Cerebellar cortex (tissue), 1 donor: ENCODE measurements at regions not wholly inside any gene's neighbourhood (a gene's known extent, or its start where the extent isn't known, plus 50 kb on each side); places are given as distances from the start of the nearest gene placed in this dataset.
"Not testable (repeated sequence)": the region's sequence is repeated elsewhere in the genome, so short reads cannot be mapped to it uniquely, and the experiment has no call there.

Experiments
- DNase-seq: peaks from one replicate; pipeline ENCODE4 v3.0.0-alpha.2; 2015; ENCODE audit warnings: low spot score

DNA sequence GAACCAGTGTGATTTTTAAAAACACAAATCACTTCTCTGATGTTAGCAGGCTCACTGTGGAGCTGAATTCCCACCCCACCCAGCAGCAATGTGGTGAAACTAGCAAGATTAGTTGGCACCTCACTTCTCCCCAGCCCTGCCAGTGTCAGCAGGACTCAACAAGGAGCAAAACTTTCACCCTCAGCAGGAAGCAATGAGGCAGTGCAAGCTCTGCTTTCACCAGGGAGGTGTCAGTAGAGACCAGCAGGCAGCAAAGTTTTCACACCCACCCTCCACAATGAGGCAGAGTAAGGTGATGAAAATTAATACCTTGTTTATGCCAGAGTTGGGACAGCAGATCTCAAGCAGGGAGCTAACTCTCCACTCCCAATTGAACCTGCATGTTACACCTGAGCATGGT, 565.0 kb downstream of the CETN3 start:
- no peak for DNase-seq

DNA sequence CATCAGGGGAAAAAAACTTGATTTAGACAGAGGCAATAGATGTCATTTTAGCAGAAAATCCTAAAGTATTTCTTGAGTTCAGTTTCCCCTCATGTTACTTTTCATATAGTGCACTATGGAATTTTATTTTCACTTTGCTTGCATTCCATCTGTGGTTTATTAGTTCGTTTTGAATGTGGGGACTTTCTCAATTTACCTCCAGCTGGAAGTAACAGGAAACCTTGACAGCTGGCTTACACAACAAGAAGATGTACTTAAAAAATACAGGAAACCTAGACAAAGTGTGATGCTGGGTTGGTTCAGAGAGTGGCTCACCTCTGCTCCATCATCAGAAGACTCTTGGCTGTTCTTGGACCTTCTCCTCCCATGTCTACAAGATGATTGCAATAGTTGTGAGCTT, 567.0 kb downstream of the CETN3 start:
- no peak for DNase-seq

DNA sequence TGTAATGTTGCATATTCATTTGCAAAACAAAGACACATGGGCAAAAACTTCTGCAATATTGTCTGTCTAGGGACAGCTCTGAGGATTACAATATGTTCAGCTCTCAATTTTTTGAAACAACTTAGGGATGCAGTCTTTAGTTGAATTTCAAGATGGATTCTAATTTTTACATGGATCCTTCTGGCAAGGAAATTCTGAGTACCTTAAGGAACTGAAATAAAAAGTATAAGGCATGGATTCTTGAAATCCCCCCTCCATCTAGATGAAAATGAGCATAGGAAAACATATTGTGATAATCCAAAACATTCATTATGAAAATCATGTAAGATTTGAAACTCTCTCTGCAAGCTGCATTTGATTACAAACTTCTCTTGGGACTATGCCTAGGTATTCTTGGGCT, 568.6 kb downstream of the CETN3 start:
- no peak for DNase-seq

DNA sequence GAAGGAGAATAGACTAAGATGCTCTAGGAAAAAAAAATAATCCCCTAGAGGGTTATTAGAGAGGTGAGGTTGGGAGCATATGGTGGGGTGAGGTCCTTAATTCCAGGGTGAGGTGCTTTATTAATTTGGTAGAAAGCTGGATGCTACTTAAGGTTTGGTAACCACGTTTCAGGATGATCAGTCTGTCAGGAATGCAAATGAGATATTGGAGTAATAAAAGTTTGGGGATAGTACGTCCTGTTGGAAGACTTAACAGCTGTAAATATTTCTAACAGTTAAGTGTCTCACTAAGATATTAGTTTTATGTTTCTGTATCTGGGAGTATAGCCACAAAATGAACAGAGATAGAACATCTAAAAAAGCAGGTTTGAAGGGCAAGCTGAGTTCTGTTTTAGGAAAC, 578.9 kb downstream of the CETN3 start:
- DNase-seq = no peak

DNA sequence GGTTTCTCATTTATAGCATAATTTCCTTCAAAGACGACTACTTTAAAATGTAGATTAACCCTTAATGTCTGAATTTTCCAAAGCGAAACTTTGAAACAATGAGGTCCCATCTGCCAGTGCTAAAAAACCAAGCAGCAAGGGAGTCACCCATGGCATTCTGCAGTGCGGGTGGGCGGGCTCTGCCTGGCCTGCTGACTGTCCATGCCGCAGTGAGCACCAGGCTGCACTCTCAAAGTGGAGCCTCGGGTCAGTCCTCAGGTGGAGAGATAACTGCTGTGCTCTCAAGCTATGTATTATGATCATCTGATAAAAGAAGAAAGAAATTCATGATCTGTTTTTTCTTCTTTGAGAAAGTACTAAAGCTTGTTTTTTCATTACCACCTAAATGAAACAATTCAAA, 581.6 kb downstream of the CETN3 start:
- DNase-seq = no peak

DNA sequence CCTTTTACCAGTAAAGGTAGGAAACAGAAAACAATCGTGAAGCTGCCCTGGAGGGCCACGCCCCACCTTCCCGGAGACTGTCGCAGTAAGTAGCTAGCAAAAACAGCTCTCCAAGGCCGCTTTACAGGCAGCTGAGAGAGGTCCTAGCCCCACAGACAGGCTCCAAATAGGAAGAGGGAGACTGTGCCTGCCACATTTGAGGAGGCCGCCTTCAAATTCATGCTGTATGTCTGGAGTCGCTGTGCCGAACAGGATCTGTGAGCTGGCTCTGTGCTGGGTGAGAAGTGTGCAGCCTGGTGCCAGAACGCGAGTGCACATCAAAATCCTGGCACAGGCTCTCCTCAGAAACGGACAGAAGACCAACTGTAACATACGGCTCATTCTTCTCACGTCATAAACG, 582.2 kb downstream of the CETN3 start:
- DNase-seq = no peak

DNA sequence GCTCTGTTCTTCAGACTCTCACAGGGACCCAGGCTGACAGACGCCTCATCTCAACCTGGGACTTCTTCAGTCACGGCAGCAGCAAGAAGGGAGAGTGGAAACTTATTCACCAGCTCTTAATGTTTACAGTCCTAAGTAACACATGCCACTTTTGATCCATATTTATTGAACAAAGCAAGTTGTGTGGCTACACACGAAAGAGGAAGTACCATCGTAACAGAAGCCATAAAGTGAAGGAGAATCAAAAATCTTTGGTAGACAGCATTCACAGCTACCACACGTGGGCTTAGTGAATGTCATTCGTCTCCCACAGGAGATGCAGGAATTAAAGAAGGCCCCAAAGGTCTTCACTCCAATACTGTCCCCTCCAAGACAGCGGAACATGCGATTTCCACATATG, 582.6 kb downstream of the CETN3 start:
- DNase-seq = no peak

DNA sequence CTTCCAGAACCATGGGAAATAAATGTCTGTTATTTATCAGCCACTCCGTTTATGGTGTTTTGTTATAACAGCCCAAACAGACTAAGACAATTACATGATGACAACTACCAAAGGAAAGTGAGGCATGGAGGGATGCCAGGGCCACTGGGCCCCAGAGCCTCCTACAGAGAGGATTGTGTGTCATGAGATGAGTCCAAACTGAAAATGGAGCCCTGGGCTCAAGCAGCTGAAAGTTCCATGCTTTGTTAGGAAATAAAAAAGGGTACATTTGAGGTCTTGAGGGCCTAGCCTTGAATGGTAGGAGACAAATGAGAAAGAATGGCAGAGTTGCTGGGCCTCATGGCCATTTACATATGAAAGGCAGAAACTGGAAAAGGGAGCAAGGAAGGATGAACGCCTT, 586.5 kb downstream of the CETN3 start:
- DNase-seq = no peak

DNA sequence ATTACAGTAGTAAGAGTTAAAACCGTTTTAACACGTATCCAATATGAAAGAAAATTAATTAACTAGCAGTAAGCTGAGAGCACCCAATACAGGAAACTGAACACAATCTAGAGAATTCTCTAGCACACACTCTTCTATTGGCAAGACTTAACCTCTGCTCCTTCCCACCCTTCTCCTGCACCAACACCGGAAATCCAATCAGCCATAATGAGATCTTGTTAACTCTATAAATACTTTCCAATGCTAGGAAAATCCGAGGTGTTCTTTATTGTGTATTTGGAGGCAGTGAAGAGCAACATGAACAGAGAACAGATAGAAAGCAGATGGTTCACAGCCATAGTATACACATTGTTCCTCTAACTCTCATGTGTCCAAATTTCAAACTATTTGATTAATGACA, 591.7 kb downstream of the CETN3 start:
- DNase-seq = no peak

DNA sequence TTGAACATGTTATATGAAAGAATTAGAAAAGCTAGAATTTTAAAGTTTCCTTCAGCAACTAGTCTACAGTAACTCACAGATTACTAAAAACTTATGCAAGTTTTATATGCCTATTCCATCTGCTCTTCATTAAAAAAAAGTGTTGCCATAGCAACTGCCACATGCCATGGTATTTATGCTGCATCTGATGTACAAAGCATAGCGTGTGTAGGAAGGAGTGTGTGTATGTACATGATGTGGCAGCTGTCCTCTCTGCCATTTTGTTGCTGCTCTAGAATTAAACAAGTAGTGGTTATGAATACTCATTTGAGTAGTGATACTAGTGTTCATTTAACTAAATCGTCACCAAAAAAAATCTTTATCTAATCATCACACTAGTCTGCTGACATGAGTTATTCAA, 593.5 kb downstream of the CETN3 start:
- DNase-seq = no peak

DNA sequence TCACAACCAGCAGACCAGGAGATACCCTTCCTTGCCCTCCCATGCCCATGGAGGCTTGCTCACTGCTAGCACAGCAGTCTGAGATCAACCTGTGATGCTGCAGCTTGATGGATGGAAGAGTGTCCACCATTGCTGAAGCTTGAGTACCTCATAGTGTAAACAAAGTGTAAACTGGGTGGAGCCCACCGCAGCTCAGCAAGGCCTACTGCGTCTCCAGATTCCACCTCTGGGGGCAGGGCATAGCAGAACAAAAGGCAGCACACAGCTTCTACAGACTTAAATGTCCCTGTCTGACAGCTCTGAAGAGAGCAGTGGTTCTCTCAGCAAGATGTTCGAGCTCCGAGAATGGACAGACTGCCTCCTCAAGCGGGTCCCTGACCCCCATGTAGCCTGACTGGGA, 608.8 kb downstream of the CETN3 start:
- not testable (repeated sequence) for DNase-seq

DNA sequence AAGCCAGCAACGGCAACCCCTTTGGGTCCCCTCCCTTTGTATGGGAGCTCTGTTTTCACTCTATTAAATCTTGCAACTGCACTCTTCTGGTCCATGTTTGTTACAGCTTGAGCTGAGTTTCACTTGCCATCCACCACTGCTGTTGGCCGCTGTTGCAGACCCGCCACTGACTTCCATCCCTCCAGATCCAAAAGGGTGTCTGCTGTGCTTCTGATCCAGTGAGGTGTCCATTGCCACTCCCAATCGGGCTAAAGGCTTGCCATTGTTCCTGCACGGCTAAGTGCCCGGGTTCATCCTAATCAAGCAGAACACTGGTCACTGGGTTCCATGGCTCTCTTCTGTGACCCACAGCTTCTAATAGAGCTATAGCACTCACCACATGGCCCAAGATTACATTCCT, 615.1 kb downstream of the CETN3 start:
- not testable (repeated sequence) for DNase-seq

DNA sequence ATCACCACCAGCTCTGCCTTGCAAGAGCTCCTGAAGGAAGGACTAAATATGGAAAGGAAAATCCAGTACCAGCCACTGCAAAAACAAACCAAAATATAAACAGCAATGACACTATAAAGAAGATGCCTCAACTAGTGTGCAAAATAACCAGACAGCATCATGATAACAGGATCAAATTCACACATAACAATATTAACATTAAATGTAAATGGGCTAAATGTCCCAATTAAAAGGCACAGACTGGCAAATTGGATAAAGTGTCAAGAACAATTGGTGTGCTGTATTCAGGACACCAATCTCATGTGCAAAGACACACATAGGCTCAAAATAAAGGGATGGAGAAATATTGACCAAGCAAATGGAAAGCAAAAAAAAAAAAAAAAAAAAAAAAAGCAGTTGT, 629.8 kb downstream of the CETN3 start:
- not testable (repeated sequence) for DNase-seq

DNA sequence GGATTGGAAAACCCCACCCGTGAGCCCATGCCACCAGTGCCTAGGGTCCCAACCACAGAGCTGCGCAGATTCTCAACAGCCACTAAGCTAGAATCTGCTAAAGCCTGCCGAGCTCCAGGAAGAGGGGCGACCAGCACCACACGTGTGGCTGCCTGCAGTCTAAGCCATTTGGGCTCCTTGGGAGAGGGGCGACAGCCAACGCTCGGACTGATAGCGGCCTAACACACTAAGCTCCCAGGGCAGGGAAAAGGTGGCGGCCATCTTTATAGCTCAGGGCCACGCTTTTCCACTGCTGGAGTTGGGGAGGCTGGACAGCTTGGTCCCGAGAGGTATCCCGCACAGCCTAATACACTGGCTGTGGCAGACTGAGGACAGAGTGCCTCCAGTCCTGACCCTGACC, 631.8 kb downstream of the CETN3 start:
- no peak for DNase-seq

DNA sequence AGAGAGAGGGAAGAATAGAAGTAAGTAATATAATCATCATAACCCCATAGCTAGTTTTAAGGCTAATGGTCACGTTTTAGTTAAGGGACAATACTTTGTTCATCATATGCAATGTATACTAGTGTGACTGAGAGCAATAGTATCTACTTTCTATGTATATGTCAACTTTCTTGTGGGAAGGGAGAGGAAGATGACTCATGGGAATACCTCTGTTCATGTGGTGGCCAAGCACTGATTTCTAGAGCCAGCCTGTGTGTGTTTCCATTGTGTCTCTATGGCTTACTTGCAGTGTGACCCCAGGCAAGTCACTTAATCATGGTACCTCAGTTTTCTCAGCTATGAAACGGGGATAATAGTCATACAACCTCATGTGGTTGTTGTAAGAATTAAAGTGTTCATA, 639.6 kb downstream of the CETN3 start:
- DNase-seq = no peak

DNA sequence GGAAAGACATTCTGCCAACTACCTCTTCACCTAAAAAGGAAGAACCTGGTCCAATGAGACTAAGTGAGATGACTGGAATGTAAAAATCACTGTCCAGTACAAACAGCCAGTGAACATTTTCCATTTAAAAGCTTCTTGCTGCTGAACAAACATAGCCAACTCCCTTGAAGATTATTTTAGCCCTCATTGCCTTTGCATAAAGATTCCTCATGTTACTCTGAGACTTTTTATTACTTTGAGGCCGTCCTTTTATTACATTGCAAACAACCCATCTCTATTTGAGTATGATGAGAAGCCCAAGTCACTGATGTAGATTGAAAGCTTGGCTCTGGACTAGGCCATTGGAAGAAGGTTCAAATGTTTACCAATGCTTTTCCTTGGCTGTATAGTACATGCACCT, 649.8 kb downstream of the CETN3 start:
- DNase-seq = no peak

DNA sequence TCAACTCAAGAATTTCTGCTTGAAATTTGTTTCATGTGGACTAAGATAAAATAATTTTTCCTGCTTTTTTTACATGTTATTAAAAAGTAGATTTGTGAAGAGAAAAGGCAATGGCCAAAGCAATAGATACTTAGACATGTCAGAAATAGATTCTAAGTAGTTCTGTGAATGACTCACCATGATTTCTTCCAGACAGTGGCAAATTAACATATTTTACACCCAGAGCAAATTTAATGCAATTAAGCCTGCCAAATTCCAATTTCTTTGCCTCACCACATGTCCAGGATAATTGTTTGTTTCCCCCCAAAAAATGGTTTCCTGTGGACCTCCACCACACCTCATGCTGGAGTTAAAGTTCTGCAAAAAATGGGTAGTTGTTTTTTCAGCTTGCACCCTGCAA, 651.4 kb downstream of the CETN3 start:
- DNase-seq = no peak

DNA sequence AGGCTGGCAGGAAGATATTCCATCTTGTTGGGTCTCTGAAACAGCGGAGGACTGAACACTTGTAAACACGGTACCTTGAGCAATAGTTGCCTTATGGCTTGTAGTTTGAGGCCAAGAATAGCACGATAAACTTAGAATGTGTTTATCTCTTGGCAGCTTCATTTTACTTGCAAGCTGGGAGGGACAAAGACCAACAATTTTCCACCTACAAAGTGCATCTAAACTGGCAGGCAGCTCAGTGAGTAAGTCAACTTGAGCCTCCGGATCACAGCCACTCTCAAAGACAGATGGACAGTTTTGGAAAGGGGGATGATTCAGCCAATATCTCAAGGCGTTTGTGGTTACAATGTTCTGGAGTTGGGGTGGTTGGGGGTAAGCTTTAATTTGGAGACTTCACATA, 652.6 kb downstream of the CETN3 start:
- no peak for DNase-seq

DNA sequence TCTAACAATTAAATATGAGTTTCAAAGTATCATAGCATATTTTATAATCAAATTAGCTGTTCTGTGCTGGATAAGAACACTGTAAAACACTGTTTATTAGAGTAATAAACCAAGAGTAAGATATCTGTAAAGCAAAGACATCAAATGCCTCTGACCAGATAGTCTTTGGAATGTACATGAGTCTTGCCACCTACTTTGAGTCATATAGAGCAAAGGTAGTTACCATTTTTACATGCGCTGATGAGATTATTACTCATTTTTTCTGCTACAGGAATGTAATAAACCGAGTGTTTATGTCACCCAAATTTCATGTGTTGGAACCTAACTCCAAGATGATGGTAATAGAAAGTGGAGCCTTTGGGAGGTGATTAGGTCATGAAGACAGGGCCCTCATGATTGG, 654.5 kb downstream of the CETN3 start:
- DNase-seq = no peak

DNA sequence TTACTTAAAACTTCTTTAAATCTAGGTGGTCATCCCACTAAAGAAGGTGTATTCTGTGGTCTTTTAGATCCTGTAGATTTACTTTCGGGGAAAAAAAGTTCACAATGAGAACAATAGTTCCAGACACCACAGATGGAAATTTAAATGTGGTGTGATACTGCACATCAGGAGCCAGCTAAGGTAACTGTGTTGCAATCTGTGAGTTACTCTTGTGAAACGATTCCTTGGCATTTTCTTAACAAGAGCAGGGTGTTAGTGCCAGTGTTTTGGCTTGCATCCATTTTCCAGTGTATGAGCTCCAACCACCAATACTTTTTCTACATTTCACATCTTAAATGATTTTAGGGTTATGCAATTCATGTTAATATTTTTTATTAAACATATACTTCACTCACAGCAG, 674.5 kb downstream of the CETN3 start:
- DNase-seq = no peak

DNA sequence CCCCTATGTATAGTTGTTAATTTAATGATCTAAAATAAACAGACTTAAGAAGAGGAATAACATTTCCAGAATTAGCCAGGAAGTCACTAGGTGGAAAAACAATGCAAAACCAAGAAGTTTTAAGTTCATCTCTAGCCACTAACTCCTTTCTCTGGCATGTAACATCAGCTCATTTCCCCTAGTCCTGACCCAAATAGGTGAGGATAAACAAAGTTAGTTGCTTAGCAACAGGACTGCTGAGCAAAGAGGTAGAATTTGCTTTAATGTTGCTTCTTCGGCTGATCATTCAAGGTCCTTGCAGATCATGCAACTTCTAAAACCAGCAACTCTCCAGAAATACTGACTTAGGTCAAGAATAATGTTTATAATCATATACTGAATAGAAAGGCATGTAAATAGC, 675.8 kb downstream of the CETN3 start:
- no peak for DNase-seq

DNA sequence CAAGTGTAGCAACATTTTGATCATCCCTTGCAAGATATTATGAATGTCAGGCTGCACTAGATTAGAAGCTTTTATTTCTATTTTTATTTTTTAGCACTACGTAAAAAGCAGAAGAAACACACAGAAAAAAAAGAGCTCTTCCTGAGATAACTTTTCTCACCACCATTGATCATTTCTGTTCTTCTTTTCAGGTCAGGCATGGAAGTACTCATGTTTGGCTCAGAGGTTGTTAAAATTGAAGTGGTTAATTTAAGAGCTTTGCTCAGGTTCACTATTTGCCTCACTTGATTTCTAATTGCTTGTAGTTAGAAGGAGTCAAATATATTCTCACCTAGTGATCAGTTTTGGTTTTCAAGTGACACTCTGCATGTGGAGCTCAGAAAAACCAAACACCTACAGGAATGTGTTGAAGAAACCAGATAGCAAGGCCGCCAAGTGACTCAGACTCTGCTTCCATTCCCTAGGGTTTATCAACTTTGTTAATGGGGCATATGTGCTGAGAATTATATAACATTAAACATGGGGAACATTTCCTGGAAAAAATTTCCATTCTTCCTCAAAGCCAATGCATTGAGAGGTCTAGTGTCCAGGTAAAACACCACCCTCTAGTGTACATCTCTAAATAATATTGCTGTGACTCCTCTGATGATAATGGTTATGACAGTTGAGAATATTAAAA, 679.8 kb downstream of the CETN3 start:
- DNase-seq = no peak

DNA sequence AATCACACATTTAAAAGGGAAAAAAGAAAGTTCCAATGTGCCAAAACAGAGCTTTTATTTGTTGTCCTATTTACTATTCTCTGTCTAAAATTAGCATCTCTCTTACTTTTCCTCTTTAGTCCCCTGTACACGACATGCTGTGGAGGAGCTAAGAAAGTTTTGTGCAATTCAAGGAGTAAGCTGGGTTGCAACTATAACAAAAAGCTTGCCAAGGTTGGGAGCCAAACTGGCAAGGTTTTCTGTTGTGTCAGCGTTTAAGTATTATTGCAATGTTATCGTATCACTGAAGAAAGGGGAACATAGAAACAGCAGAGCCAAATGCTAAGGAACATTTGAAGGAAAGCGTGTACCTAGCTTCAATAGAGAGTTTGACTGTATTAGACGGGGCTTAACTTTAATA, 680.8 kb downstream of the CETN3 start:
- DNase-seq = no peak

DNA sequence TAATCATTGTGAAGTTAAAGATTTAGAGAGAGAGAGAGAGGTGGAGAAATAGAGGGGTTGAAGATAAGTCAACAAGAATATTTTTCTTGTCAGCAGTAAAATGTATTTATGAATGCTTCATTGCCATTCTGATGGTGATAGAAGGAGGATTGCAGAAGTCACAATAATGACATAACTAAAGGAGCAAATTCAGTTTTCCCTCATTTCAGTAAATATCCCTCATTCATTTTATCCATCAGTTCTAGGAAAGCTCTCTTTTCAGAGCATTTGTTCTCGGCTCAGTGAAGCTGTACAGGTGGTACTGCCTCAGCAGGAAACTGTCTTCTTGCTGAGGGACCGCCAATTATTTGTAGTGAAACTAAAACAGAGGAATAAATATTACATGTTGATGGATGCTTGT, 681.4 kb downstream of the CETN3 start:
- no peak for DNase-seq
